ENCODE measurements at regions not wholly inside any gene's neighbourhood (a gene's known extent, or its start where the extent isn't known, plus 50 kb on each side); places are given as distances from the start of the nearest gene placed in this dataset.

GRCh38 chr11:113555071-113555619, 79.9 kb upstream of the DRD2 start:
- Histone ChIP-seq H2AFZ (ENCODE audit: low read length) (no peak overlapping the region), H3K79me2 (ENCODE audit: insufficient read depth, low read depth, low read length) (no peaks in the 10 kb centered on the region), H3K9me3 (ENCODE audit: low read length) (no peaks in the 10 kb centered on the region), H3K36me3 (ENCODE audit: insufficient read depth, low read length) (no peaks in the 10 kb centered on the region), H3K27ac (ENCODE audit: low read depth, low read length, poor library complexity, severe bottlenecking) (no peak overlapping the region), H3K9me2 (ENCODE audit: insufficient read depth, low read length) (no peaks in the 10 kb centered on the region), H4K20me1 (ENCODE audit: insufficient read depth, low read length) (no peaks in the 10 kb centered on the region), H3K4me2 (ENCODE audit: low read length) (0 out of 2 replicates have a peak overlapping the region, but pooled peaks have one; percentile 16), H3K4me1 (ENCODE audit: insufficient read depth, low read length, poor library complexity, severe bottlenecking) (no peaks in the 10 kb centered on the region), H3K4me3 (ENCODE audit: low read depth, low read length, poor library complexity, severe bottlenecking) (no peak overlapping the region)
- no peak for DNase-seq (ENCODE audit: low spot score)
- TF ChIP-seq EZH2phosphoT487 (IDR thresholded peaks at IDR 0.05; ENCODE audit: borderline replicate concordance, low read depth, low read length), result no peak
- TF ChIP-seq CTCF (conservative IDR thresholded peaks at IDR 0.05; ENCODE audit: low read length), result no peak
- intact Hi-C loops (cut with micrococcal nuclease; ENCODE audit: unreplicated experiment), result no loop called here
- BruUV-seq (replicated peaks), result no TSS peak
- ChIA-PET CTCF (ENCODE audit: unreplicated experiment) (no interaction called here), POLR2A (interaction anchor here (0.7 kb wide), 1 partner anchor 1308 kb away, joined by 3 read pairs; no protein-coding TSS in a partner anchor)

- peak; percentile 3 for DNase-seq (ENCODE audit: low spot score)
- H3K27ac ChIP-seq (ENCODE audit: low read depth, low read length, poor library complexity, severe bottlenecking), result no peak overlapping the region
- ChIA-PET CTCF (ENCODE audit: unreplicated experiment) (no interaction called here), POLR2A (interaction anchor here (0.7 kb wide), 2 partner anchors 9 to 1309 kb away, joined by 3 read pairs; no protein-coding TSS in a partner anchor)
- H4K20me1 ChIP-seq (ENCODE audit: insufficient read depth, low read length), result no peaks in the 10 kb centered on the region
- no peak overlapping the region for H3K4me3 ChIP-seq (ENCODE audit: low read depth, low read length, poor library complexity, severe bottlenecking)
- H3K79me2 ChIP-seq (ENCODE audit: insufficient read depth, low read depth, low read length), result no peaks in the 10 kb centered on the region
- H3K4me2 ChIP-seq (ENCODE audit: low read length), result 0 out of 2 replicates have a peak overlapping the region, but pooled peaks have one; percentile 16
- no peak overlapping the region for H2AFZ ChIP-seq (ENCODE audit: low read length)
- no peaks in the 10 kb centered on the region for H3K4me1 ChIP-seq (ENCODE audit: insufficient read depth, low read length, poor library complexity, severe bottlenecking)
- H3K9me2 ChIP-seq (ENCODE audit: insufficient read depth, low read length), result no peaks in the 10 kb centered on the region
- no peaks in the 10 kb centered on the region for H3K9me3 ChIP-seq (ENCODE audit: low read length)
- TF ChIP-seq CTCF (conservative IDR thresholded peaks at IDR 0.05; ENCODE audit: low read length), result no peak
- TF ChIP-seq EZH2phosphoT487 (IDR thresholded peaks at IDR 0.05; ENCODE audit: borderline replicate concordance, low read depth, low read length), result no peak
- BruUV-seq (replicated peaks), result no TSS peak
- intact Hi-C loops (cut with micrococcal nuclease; ENCODE audit: unreplicated experiment), result no loop called here
- no peaks in the 10 kb centered on the region for H3K36me3 ChIP-seq (ENCODE audit: insufficient read depth, low read length)
Observed at GRCh38 chr11:113554526-113554925, 79.3 kb upstream of the DRD2 start.

GRCh38 chr11:113553915-113554314, 78.7 kb upstream of the DRD2 start:
- intact Hi-C loops (cut with micrococcal nuclease; ENCODE audit: unreplicated experiment), result no loop called here
- Histone ChIP-seq H3K79me2 (ENCODE audit: insufficient read depth, low read depth, low read length) (no peaks in the 10 kb centered on the region), H2AFZ (ENCODE audit: low read length) (no peak overlapping the region), H3K9me3 (ENCODE audit: low read length) (no peaks in the 10 kb centered on the region), H3K4me1 (ENCODE audit: insufficient read depth, low read length, poor library complexity, severe bottlenecking) (no peaks in the 10 kb centered on the region), H3K9me2 (ENCODE audit: insufficient read depth, low read length) (no peaks in the 10 kb centered on the region), H3K27ac (ENCODE audit: low read depth, low read length, poor library complexity, severe bottlenecking) (no peak overlapping the region), H3K4me2 (ENCODE audit: low read length) (0 out of 2 replicates have a peak overlapping the region, but pooled peaks have one; percentile 16), H4K20me1 (ENCODE audit: insufficient read depth, low read length) (no peaks in the 10 kb centered on the region), H3K4me3 (ENCODE audit: low read depth, low read length, poor library complexity, severe bottlenecking) (no peak overlapping the region), H3K36me3 (ENCODE audit: insufficient read depth, low read length) (no peaks in the 10 kb centered on the region)
- no TSS peak for BruUV-seq (replicated peaks)
- POLR2A ChIA-PET, result interaction anchor here (0.7 kb wide), 1 partner anchor 9 kb away, joined by 3 read pairs; no protein-coding TSS in a partner anchor
- no peak for TF ChIP-seq EZH2phosphoT487 (IDR thresholded peaks at IDR 0.05; ENCODE audit: borderline replicate concordance, low read depth, low read length)
- TF ChIP-seq CTCF (conservative IDR thresholded peaks at IDR 0.05; ENCODE audit: low read length), result peak; percentile 51
- CTCF ChIA-PET (ENCODE audit: unreplicated experiment), result no interaction called here
- DNase-seq (ENCODE audit: low spot score), result peak; percentile 2

All from OCI-LY7 (cell line).